WERI-Rb-1 (cell line): ENCODE measurements at regions not wholly inside any gene's neighbourhood (a gene's known extent, or its start where the extent isn't known, plus 50 kb on each side); places are given as distances from the start of the nearest gene placed in this dataset.

Experiments used
- DNase-seq: peaks from one replicate; pipeline ENCODE4 v3.0.0-alpha.2; 2020
- H3K27ac ChIP-seq: fragments of 250-450 bp; sonication (Bioruptor Pico); 2 replicates; pipeline ENCODE4 v1.5.1; 2020; ENCODE audit warnings: mild to moderate bottlenecking, moderate library complexity
- H3K27me3 ChIP-seq: fragments of 250-450 bp; sonication (Bioruptor Pico); 2 replicates; pipeline ENCODE4 v1.5.1; 2021; ENCODE audit warnings: mild to moderate bottlenecking, low read depth, moderate library complexity; ENCODE audit not compliant: insufficient read depth, severe bottlenecking
- H3K36me3 ChIP-seq: fragments of 250-450 bp; sonication (Bioruptor Pico); 2 replicates; pipeline ENCODE4 v1.5.1; 2020; ENCODE audit warnings: mild to moderate bottlenecking, moderate library complexity
- H3K4me3 ChIP-seq: 2 replicates; pipeline ENCODE4 v1.5.1; 2011; ENCODE audit warnings: low read depth, mild to moderate bottlenecking, control low read depth, low read length
- H3K9me3 ChIP-seq: fragments of 250-450 bp; sonication (Bioruptor Pico); 2 replicates; pipeline ENCODE4 v1.5.1; 2021; ENCODE audit warnings: mild to moderate bottlenecking, moderate library complexity; ENCODE audit not compliant: severe bottlenecking
- CTCF ChIP-seq: IDR thresholded peaks from 2 replicates; pipeline ENCODE4 v1.5.1; 2011; ENCODE audit warnings: low read depth, mild to moderate bottlenecking, control low read depth, inconsistent platforms, low read length

DNA sequence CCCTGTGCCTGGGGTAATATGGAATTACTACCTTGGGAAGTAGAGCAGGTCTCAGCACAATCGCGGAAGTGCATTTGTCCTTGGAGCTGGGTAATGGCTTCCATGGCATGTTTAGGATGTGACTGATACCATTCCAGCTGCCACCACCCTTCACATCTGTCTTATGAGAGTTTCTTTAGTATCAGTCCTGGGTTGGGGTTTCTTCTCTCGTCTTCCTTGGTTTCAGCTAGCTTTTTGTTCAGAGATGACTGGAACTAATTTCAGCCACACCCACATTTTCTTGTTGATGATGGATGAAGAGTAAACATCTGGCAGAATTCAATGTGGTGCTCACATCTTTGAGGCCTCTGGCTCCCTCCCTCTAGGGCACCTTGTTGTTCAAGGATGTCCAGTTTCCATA is 212.9 kb upstream of the SOX21 start:
- TF ChIP-seq CTCF: no peak
- no peaks in the 10 kb centered on the region for H3K9me3 ChIP-seq
- H3K36me3 ChIP-seq: no peaks in the 10 kb centered on the region
- no peak for DNase-seq
- H3K27me3 ChIP-seq: no peaks in the 10 kb centered on the region
- H3K27ac ChIP-seq: no peak overlapping the region
- H3K4me3 ChIP-seq: no peak overlapping the region

GRCh38 chr13:94921181-94921580 is 208.8 kb upstream of the SOX21 start:
- Histone ChIP-seq H3K9me3 (no peaks in the 10 kb centered on the region), H3K4me3 (no peak overlapping the region), H3K27ac (no peak overlapping the region), H3K27me3 (no peaks in the 10 kb centered on the region), H3K36me3 (no peaks in the 10 kb centered on the region)
- DNase-seq: no peak
- no peak for TF ChIP-seq CTCF

- DNase-seq: no peak
- Histone ChIP-seq H3K27me3 (no peaks in the 10 kb centered on the region), H3K27ac (no peak overlapping the region), H3K36me3 (no peaks in the 10 kb centered on the region), H3K9me3 (no peaks in the 10 kb centered on the region), H3K4me3 (no peak overlapping the region)
- no peak for TF ChIP-seq CTCF
Measured at GRCh38 chr13:94920578-94920977, 208.2 kb upstream of the SOX21 start.

GRCh38 chr13:94917824-94918223 is 205.5 kb upstream of the SOX21 start:
- DNase-seq: no peak

DNA sequence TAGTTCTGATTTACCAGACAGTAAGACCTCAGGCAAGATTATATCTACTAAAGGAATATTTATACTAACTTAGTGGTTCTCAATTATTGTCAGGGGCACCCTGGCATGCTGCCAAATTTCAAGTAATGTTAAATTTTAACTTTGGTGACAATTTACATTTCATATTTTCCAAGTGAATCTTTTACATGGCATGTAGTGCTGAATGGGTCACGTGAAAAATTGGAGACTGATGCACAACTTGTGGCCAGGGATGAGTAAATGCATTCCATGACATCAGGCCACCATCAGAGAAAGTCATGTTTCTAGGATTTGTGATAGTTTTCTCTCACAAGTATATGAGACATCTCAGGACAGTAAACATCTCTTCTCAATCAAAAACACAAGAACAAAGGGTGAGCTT is 202.6 kb upstream of the SOX21 start:
- H3K9me3 ChIP-seq: no peaks in the 10 kb centered on the region
- H3K27ac ChIP-seq: no peak overlapping the region
- no peak for DNase-seq
- no peaks in the 10 kb centered on the region for H3K27me3 ChIP-seq
- H3K4me3 ChIP-seq: no peak overlapping the region
- H3K36me3 ChIP-seq: no peaks in the 10 kb centered on the region
- TF ChIP-seq CTCF: no peak

More at GRCh38 chr13:94917824-94918223, 205.5 kb upstream of the SOX21 start:
- Histone ChIP-seq H3K27me3 (no peaks in the 10 kb centered on the region), H3K4me3 (no peak overlapping the region), H3K36me3 (no peaks in the 10 kb centered on the region), H3K27ac (no peak overlapping the region), H3K9me3 (no peaks in the 10 kb centered on the region)
- no peak for TF ChIP-seq CTCF

- TF ChIP-seq CTCF: no peak
- no peak for DNase-seq
- no peak overlapping the region for H3K4me3 ChIP-seq
- no peak overlapping the region for H3K27ac ChIP-seq
- no peaks in the 10 kb centered on the region for H3K27me3 ChIP-seq
- H3K36me3 ChIP-seq: no peaks in the 10 kb centered on the region
- H3K9me3 ChIP-seq: no peaks in the 10 kb centered on the region
Measured at GRCh38 chr13:94906605-94907004, 194.3 kb upstream of the SOX21 start.
